Kidney glomerular epithelial cell (primary cell): ENCODE measurements at regions not wholly inside any gene's neighbourhood (a gene's known extent, or its start where the extent isn't known, plus 50 kb on each side); places are given as distances from the start of the nearest gene placed in this dataset.

Experiments
- DNase-seq: peaks from one replicate; lab custom pipeline; 2025; lab: John Stamatoyannopoulos, UW

- peak; percentile 86 for DNase-seq
Measured at GRCh38 chr5:34534523-34535103, 121.5 kb upstream of the RAI14 start.

GRCh38 chr5:34535433-34535832 lies 120.7 kb upstream of the RAI14 start:
- DNase-seq = no peak

DNA sequence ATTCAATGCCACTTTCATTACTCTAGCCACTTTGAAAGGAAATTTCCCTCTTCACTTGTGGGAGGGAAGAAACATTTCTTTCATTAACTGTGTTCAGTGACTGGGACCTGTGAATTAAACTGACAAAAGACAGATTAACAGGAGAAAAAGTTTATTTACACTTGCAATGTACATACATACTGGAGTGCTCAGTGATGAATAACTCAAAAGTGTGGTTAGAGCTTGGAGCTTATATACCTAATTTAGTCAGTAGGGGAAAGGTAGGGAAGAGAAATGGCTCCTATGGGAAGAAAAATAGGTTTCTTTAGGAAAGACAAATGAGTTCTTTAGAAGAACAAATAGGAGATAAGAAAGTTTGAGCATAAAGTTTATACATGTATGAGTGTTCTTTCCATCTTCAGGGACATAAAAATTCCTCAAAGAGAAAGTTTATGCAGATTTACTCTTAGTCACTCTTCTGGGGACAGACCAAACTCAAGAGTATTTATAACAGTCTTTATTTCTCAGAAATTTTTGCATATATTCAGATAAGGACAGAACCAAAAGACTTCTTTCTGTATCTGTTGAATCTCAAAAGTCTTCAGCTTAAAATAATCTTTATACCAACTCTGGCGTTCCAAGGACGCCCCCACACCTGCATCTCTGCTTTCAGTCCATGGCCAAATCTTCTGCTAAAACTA lies 120.0 kb upstream of the RAI14 start:
- no peak for DNase-seq

DNA sequence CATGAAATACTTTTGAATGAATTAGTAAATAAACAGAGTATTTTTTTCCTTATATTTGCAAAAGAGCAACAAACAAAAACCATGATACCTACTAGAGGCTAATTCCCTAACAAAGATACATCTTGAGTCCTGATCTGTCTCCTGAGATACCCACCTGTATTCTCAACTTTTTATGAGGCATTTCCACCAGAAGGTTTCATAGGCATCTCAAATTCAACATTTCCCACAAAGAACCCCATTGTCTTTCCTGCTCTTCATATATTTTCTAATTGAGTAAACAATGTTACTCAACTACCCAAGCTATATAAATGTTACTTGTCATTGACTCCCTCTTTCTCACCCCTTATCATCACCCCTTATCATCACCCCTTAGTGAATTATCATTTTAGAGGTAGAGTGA lies 119.4 kb upstream of the RAI14 start:
- DNase-seq = no peak

- DNase-seq = no peak
Measured at GRCh38 chr5:34538026-34538672, 118.0 kb upstream of the RAI14 start.

- DNase-seq = no peak
Measured at GRCh38 chr5:34539183-34539582, 116.9 kb upstream of the RAI14 start.

GRCh38 chr5:34541067-34541466 lies 115.1 kb upstream of the RAI14 start:
- no peak for DNase-seq

GRCh38 chr5:34542818-34543217 lies 113.3 kb upstream of the RAI14 start:
- DNase-seq = no peak

- DNase-seq = no peak
Measured at GRCh38 chr5:34543687-34544086, 112.4 kb upstream of the RAI14 start.

DNA sequence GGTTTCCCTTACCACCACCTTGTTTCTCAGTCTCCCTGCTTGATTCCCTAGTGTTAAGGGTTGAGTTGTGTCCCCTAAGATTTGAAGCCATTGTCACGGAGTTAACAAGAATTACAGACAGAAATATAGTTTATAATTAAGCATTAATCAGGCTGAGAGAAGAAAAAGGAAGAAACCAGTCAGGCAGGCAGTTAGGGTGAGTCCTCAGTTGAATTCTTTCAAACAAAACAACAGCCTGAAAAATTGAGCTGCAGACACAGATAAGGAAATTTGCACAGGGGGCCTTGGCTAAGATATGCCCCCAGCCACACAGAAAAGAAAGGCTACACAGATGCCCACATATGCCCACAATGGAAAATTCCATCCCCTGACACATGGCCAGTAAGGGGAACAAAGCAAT lies 111.7 kb upstream of the RAI14 start:
- DNase-seq = no peak

DNA sequence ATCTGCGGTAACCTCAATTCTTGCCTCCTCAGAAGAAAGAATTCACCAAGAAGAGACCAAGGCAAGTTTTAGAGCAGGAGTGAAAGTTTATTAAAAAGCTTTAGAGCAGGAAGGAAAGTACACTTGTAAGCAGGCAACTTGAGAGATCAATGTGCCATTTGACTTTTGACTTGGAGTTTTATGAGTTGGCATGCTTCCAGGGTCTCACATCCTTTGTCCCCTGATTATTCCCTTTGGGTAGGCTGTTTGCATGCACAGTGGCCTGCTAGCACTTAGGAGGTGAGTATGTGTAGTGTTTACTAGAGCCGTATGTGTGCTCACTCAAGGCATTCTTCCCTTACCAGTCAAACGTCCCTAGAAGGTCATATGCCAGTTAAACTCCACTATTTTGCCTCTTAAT lies 111.0 kb upstream of the RAI14 start:
- no peak for DNase-seq

DNA sequence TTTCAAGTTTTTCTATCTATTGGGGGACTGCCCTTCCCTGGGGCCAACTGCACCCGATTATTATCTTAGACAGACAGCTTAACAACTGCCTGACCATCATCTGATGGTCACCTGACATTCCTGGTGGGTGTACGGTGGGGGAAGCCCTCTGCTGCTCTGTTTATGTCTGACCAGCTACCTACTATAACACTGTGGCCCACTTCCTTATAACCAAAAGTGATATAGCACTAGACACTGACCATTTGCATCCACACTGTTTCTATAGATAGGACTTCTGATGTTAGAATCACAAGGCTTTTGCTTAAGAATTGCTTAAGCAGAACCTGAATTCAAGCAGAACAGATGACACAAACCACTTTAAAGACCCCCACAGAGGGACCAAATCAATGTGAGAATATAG lies 110.5 kb upstream of the RAI14 start:
- DNase-seq = no peak

- no peak for DNase-seq
Measured at GRCh38 chr5:34547300-34548085, 108.6 kb upstream of the RAI14 start.

- no peak for DNase-seq
Measured at GRCh38 chr5:34548086-34548403, 108.1 kb upstream of the RAI14 start.

- DNase-seq = no peak
Measured at GRCh38 chr5:34550247-34550646, 105.9 kb upstream of the RAI14 start.

DNA sequence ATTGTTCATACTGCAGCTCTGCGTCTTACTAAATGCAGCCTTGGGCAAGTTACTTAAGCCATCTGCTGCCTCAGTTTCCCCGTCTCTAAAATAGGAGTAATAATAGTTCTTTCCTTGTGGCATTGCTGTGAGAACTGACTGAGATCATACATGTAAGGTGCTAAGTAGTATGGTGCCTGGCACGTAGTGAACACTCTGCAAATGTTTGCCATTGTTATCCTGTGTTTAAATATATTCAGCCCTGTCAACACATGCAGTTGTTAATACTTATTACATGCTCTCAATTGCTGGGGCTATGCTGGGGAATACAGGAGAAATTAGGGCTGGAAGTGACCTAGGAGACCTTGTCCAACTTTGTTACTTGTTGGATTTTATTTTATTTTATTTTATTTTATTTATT lies 105.2 kb upstream of the RAI14 start:
- no peak for DNase-seq

DNA sequence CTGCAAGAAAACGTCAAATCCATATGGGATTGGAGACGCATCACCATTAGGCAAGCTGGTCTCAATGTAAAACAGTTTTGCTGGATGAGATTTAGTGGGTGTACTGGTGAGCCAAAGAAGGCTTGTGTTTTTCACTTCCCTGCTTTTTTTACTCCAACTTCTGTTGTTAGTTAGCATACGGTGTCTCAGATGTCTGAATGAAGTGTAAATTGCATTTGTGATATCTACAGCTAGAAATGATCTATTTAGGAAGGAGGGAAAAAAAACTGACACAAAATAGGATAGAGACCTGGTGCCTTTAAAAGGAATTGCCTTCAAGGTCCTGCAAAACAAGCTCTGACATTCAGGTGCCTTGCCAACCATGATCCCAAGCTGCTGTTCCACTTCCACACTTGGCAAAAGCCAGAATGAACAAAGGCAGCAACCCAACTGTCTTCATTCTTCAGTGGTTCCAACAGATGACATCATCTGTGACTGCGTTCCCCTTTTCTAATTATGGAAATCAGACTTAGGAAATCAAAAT lies 104.2 kb upstream of the RAI14 start:
- no peak for DNase-seq

DNA sequence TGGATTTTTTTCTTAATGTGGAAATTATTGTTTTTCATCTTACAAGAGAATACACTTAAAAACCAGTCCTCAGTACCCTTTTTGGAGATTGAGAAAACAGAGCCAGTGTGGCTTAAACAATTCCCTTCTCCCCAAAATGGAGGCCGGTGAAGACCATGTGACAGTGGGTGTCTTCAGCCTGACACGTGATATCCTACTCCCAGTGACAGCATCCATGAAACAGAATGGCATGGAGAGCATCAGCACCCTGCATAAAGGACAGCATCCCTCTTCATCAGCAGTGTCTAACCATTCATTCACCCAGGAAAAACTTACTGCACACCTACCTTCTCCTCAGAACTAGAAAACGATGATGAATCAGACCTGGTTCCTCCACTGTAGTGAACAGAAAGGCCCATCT lies 103.4 kb upstream of the RAI14 start:
- no peak for DNase-seq

GRCh38 chr5:34553581-34553980 lies 102.5 kb upstream of the RAI14 start:
- DNase-seq = no peak

- DNase-seq = no peak
Measured at GRCh38 chr5:34554641-34555040, 101.5 kb upstream of the RAI14 start.

GRCh38 chr5:34555699-34556508 lies 100.2 kb upstream of the RAI14 start:
- no peak for DNase-seq

DNA sequence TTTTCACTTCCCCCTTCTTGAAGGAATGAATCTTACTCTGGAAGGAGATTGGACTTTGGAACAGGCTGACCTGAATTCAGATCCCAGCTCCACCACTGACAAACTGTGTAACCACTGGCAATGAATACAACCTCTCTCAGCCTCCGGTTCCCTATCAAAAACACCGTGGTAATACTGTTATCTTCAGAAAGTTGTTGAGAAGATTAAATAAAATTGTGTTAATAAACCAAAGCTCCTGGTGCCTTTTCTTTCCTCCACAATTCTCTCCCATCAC lies 99.7 kb upstream of the RAI14 start:
- no peak for DNase-seq
